ENCODE measurements at regions not wholly inside any gene's neighbourhood (a gene's known extent, or its start where the extent isn't known, plus 50 kb on each side); places are given as distances from the start of the nearest gene placed in this dataset.

GRCh38 chr3:28745916-28746617, 397.4 kb upstream of the AZI2 start:
- no TSS peak for BruUV-seq (replicated peaks)
- intact Hi-C loops (cut with micrococcal nuclease; ENCODE audit: unreplicated experiment) (no loop called here), in situ Hi-C loops (cut with HindIII; ENCODE audit: low pct_unique_long_range_greater_than_20kb, low sequenced_read_pairs) (no loop called here)
- ChIA-PET CTCF (no interaction called here), POLR2A (no interaction called here)
- Histone ChIP-seq H3K27ac (ENCODE audit: low read length) (no peak overlapping the region), H3K27me3 (ENCODE audit: control insufficient read depth, insufficient read depth, low read length) (no peaks in the 10 kb centered on the region), H3K4me1 (ENCODE audit: control insufficient read depth, insufficient read depth, low read length) (no peaks in the 10 kb centered on the region), H3K36me3 (ENCODE audit: control insufficient read depth, insufficient read depth, low read length) (no peaks in the 10 kb centered on the region), H3K9me3 (ENCODE audit: control insufficient read depth, insufficient read depth, low read depth, low read length) (no peaks in the 10 kb centered on the region), H3K4me3 (ENCODE audit: low read depth in 2 of 2, low read length in 2 of 2) (no peak overlapping the region)
- no peak for DNase-seq (ENCODE audit: low read depth, low spot score)
- no peak for ATAC-seq
- no peak for TF ChIP-seq SIN3A (IDR thresholded peaks at IDR 0.05; ENCODE audit: borderline replicate concordance, insufficient read depth, low read depth, low read length)
- TF ChIP-seq TCF7L2 (IDR thresholded peaks at IDR 0.05; ENCODE audit: low read depth, low read length) = no peak
- no peak for TF ChIP-seq REST (IDR thresholded peaks at IDR 0.05; ENCODE audit: insufficient read depth in 1 of 2, low read depth in 2 of 2, low read length in 1 of 2)
- no peak for TF ChIP-seq CTCF (IDR thresholded peaks at IDR 0.05)
- TF ChIP-seq POLR2AphosphoS5 (IDR thresholded peaks at IDR 0.05; ENCODE audit: low read depth, low read length) = no peak

- intact Hi-C loops (cut with micrococcal nuclease; ENCODE audit: unreplicated experiment) (no loop called here), in situ Hi-C loops (cut with HindIII; ENCODE audit: low pct_unique_long_range_greater_than_20kb, low sequenced_read_pairs) (no loop called here)
- H3K36me3 ChIP-seq (ENCODE audit: control insufficient read depth, insufficient read depth, low read length) = no peaks in the 10 kb centered on the region
- DNase-seq (ENCODE audit: low read depth, low spot score) (no peak), ATAC-seq (no peak)
- H3K27me3 ChIP-seq (ENCODE audit: control insufficient read depth, insufficient read depth, low read length) = no peaks in the 10 kb centered on the region
- no peak for TF ChIP-seq CTCF (IDR thresholded peaks at IDR 0.05)
- no peak for TF ChIP-seq TCF7L2 (IDR thresholded peaks at IDR 0.05; ENCODE audit: low read depth, low read length)
- TF ChIP-seq REST (IDR thresholded peaks at IDR 0.05; ENCODE audit: insufficient read depth in 1 of 2, low read depth in 2 of 2, low read length in 1 of 2) = no peak
- no peak for TF ChIP-seq POLR2AphosphoS5 (IDR thresholded peaks at IDR 0.05; ENCODE audit: low read depth, low read length)
- TF ChIP-seq SIN3A (IDR thresholded peaks at IDR 0.05; ENCODE audit: borderline replicate concordance, insufficient read depth, low read depth, low read length) = no peak
- POLR2A ChIA-PET = no interaction called here
- no peaks in the 10 kb centered on the region for H3K4me1 ChIP-seq (ENCODE audit: control insufficient read depth, insufficient read depth, low read length)
- no TSS peak for BruUV-seq (replicated peaks)
- CTCF ChIA-PET = no interaction called here
- no peak overlapping the region for H3K27ac ChIP-seq (ENCODE audit: low read length)
- no peak overlapping the region for H3K4me3 ChIP-seq (ENCODE audit: low read depth in 2 of 2, low read length in 2 of 2)
- H3K9me3 ChIP-seq (ENCODE audit: control insufficient read depth, insufficient read depth, low read depth, low read length) = no peaks in the 10 kb centered on the region
Measured at GRCh38 chr3:28746990-28747389, 398.4 kb upstream of the AZI2 start.
